Epithelial cell of esophagus (primary cell): ENCODE measurements at regions not wholly inside any gene's neighbourhood (a gene's known extent, or its start where the extent isn't known, plus 50 kb on each side); places are given as distances from the start of the nearest gene placed in this dataset.

Experiments
- DNase-seq: peaks from one replicate; pipeline ENCODE4 v3.0.0; 2010; ENCODE audit warnings: low read depth
- H3K4me3 ChIP-seq: 2 replicates; pipeline ENCODE4 v1.5.1; 2011; ENCODE audit warnings: mild to moderate bottlenecking, low read length, control low read depth
- CTCF ChIP-seq: IDR thresholded peaks from 2 replicates; pipeline ENCODE4 v1.5.1; 2011; ENCODE audit warnings: low read depth, mild to moderate bottlenecking, low read length, control low read depth, inconsistent platforms; ENCODE audit not compliant: insufficient read depth; ENCODE audit errors: missing control alignments

- no peak overlapping the region for H3K4me3 ChIP-seq
- no peak for TF ChIP-seq CTCF
- DNase-seq = no peak
Measured at GRCh38 chr7:17687361-17687760, 252.9 kb downstream of the SNX13 start.

GRCh38 chr7:17689361-17689902 lies 250.9 kb downstream of the SNX13 start:
- DNase-seq = peak; percentile 17
- H3K4me3 ChIP-seq = no peak overlapping the region
- no peak for TF ChIP-seq CTCF

- H3K4me3 ChIP-seq = no peak overlapping the region
- no peak for TF ChIP-seq CTCF
- peak; percentile 65 for DNase-seq
Measured at GRCh38 chr7:17690030-17690429, 250.3 kb downstream of the SNX13 start.

GRCh38 chr7:17696422-17696821 lies 243.9 kb downstream of the SNX13 start:
- DNase-seq = peak; percentile 99
- TF ChIP-seq CTCF = no peak

GRCh38 chr7:17697128-17697881 lies 243.0 kb downstream of the SNX13 start:
- H3K4me3 ChIP-seq = no peak overlapping the region
- DNase-seq = no peak
- no peak for TF ChIP-seq CTCF

More at GRCh38 chr7:17696422-17696821, 243.9 kb downstream of the SNX13 start:
- no peak overlapping the region for H3K4me3 ChIP-seq

GRCh38 chr7:17699696-17700095 lies 240.6 kb downstream of the SNX13 start:
- no peak for DNase-seq

More at GRCh38 chr7:17699696-17700095, 240.6 kb downstream of the SNX13 start:
- no peak overlapping the region for H3K4me3 ChIP-seq
- TF ChIP-seq CTCF = no peak
